HepG2 (cell line): ENCODE measurements at regions not wholly inside any gene's neighbourhood (a gene's known extent, or its start where the extent isn't known, plus 50 kb on each side); places are given as distances from the start of the nearest gene placed in this dataset.

Source experiments
- ATAC-seq: fragments of 200-7000 bp; cut with Tn5 transposase; 3 replicates; pipeline ENCODE4 v1.9.1; 2020; ENCODE audit warnings: mild to moderate bottlenecking, moderate library complexity
- BruUV-seq: library from RNA; stranded (reverse); fragments of 400-500 nt; replicated peaks from 2 replicates; lab custom pipeline; 2021; lab: Mats Ljungman, UMichigan
- CTCF ChIA-PET: fragments of 300-600 bp; formaldehyde crosslinking; extraction: SDS; loops from one replicate; lab custom pipeline; 2021; ENCODE audit warnings: low total read pairs, inconsistent platforms, low intra/inter-chr PET ratio; lab: Yijun Ruan, JAX
- POLR2A ChIA-PET: fragments of 350-600 bp; sonication (Branson Sonifier 250); formaldehyde crosslinking; loops from one replicate; lab custom pipeline; 2020; ENCODE audit warnings: antibody characterized with exemption, inconsistent platforms; lab: Yijun Ruan, JAX
- DNase-seq: peaks from one replicate; pipeline ENCODE4 v3.0.0-alpha.2; 2015; ENCODE audit warnings: low spot score
- FAIRE-seq: peaks from 3 replicates; lab custom pipeline; 2011; peaks lifted over from hg19 to GRCh38; lab: Jason Lieb, UNC
- H2AFZ ChIP-seq: one replicate; pipeline ENCODE4 v1.6.1; 2011; ENCODE audit warnings: low read length, inconsistent platforms
- H3K27ac ChIP-seq: fragments of 300-600 bp; 3 replicates; pipeline ENCODE4 v1.8.0; 2011; ENCODE audit warnings: mixed run types, mild to moderate bottlenecking, mixed read lengths, low read length, inconsistent platforms; ENCODE audit not compliant: insufficient read depth; ENCODE audit errors: extremely low read length
- H3K27me3 ChIP-seq, 2 experiments: fragments of 200-600 bp in 1 of 2; 2 replicates in 1 of 2; 3 replicates in 1 of 2; pipeline versions ENCODE4 v1.6.0 to v1.8.0; 2011; ENCODE audit warnings: low read length in 2 of 2, mild to moderate bottlenecking in 2 of 2, moderate library complexity in 2 of 2, inconsistent platforms in 1 of 2; ENCODE audit not compliant: insufficient read depth in 2 of 2, control insufficient read depth in 1 of 2
- H3K36me3 ChIP-seq, 2 experiments: fragments of 200-600 bp in 1 of 2; replicated peaks in 1 of 2; 2 replicates in 1 of 2; 3 replicates in 1 of 2; pipeline versions ENCODE4 v1.5.1 to v1.8.0; 2011; ENCODE audit warnings: low read length in 2 of 2, inconsistent platforms in 1 of 2; ENCODE audit not compliant: insufficient read depth in 2 of 2, control insufficient read depth in 1 of 2
- H3K4me1 ChIP-seq: 2 replicates; pipeline ENCODE4 v1.5.1; 2012; ENCODE audit warnings: low read length, inconsistent platforms; ENCODE audit not compliant: insufficient read depth
- H3K4me2 ChIP-seq: 2 replicates; pipeline ENCODE4 v1.6.0; 2011; ENCODE audit warnings: low read depth, low read length, inconsistent platforms
- H3K4me3 ChIP-seq, 3 experiments: fragments of 200-600 bp in 1 of 3; sonication (generic), shearing (Covaris generic) in 1 of 3; replicated peaks in 1 of 3; 2 replicates each; pipeline ENCODE4 v1.5.1; 2011 to 2016; ENCODE audit warnings: low read length in 3 of 3, inconsistent platforms in 2 of 3, low read depth in 2 of 3, mild to moderate bottlenecking in 2 of 3, control low read depth in 1 of 3, mixed read lengths in 1 of 3; ENCODE audit not compliant: insufficient read depth in 1 of 3
- H3K79me2 ChIP-seq: one replicate; pipeline ENCODE4 v1.6.1; 2011; ENCODE audit warnings: low read length, inconsistent platforms; ENCODE audit not compliant: insufficient read depth
- H3K9ac ChIP-seq: 2 replicates; pipeline ENCODE4 v1.6.0; 2011; ENCODE audit warnings: mild to moderate bottlenecking, low read depth, low read length, inconsistent platforms; ENCODE audit not compliant: insufficient read depth
- H3K9me3 ChIP-seq: 2 replicates; pipeline ENCODE4 v1.5.1; 2012; ENCODE audit warnings: mild to moderate bottlenecking, low read length
- H4K20me1 ChIP-seq: 2 replicates; pipeline ENCODE4 v1.6.0; 2011; ENCODE audit warnings: inconsistent platforms, mild to moderate bottlenecking, low read length, moderate library complexity; ENCODE audit not compliant: insufficient read depth
- JDP2 ChIP-seq: sonication (generic); formaldehyde crosslinking; IDR thresholded peaks from 2 replicates; pipeline ENCODE4 v1.8.1; 2022; ENCODE audit warnings: missing genetic modification reagents, borderline replicate concordance
- KLF15 ChIP-seq: sonication (generic); formaldehyde crosslinking; IDR thresholded peaks from 2 replicates; pipeline ENCODE4 v1.8.1; 2023; ENCODE audit warnings: borderline replicate concordance, mild to moderate bottlenecking, inconsistent platforms, missing genetic modification reagents, mixed read lengths
- NKX3-1 ChIP-seq: sonication (generic); formaldehyde crosslinking; IDR thresholded peaks from 2 replicates; pipeline ENCODE4 v1.5.0; 2020; ENCODE audit warnings: missing genetic modification reagents
- RXRA ChIP-seq: sonication (generic); formaldehyde crosslinking; IDR thresholded peaks from 2 replicates; pipeline ENCODE4 v1.5.1; 2020; ENCODE audit warnings: missing genetic modification reagents
- TCF7L2 ChIP-seq: IDR thresholded peaks from 2 replicates; pipeline ENCODE4 v1.6.1; 2011; ENCODE audit warnings: mild to moderate bottlenecking, low read depth, low read length, moderate library complexity
- WGBS: methylation state at CpG from one replicate; pipeline ENCODE4 v1.1.6; 2017; ENCODE audit warnings: low lambda C conversion rate; 5-methylcytosine and 5-hydroxymethylcytosine counted together
- in situ Hi-C: cut with HindIII; loops from 2 replicates; pipeline ENCODE4 v1.10.0; 2017; ENCODE audit warnings: low pct_unique_long_range_greater_than_20kb; ENCODE audit not compliant: extremely low pct_ligation_motif_present
- intact Hi-C: fragments of 100-400 bp; cut with micrococcal nuclease; formaldehyde crosslinking; loops from one replicate; pipeline ENCODE4 v1.10.0; 2022; ENCODE audit not compliant: unreplicated experiment
- TF ChIP-seq, protein P1 (sequence below): sonication (generic); formaldehyde crosslinking; IDR thresholded peaks from 2 replicates; pipeline ENCODE4 v1.4.0; 2020; ENCODE audit warnings: missing genetic modification reagents, borderline replicate concordance
- TF ChIP-seq, protein P2 (sequence below): IDR thresholded peaks from 2 replicates; pipeline ENCODE4 v1.6.1; 2016; ENCODE audit warnings: low read depth, missing genetic modification reagents, missing compliant biosample characterization
- TF ChIP-seq, protein P3 (sequence below): IDR thresholded peaks from 2 replicates; pipeline ENCODE4 v1.6.1; 2016; ENCODE audit warnings: mild to moderate bottlenecking, missing biosample characterization, missing genetic modification reagents
- TF ChIP-seq, protein P4 (sequence below): IDR thresholded peaks from 2 replicates; pipeline ENCODE4 v1.6.1; 2016
- TF ChIP-seq, protein P5 (sequence below): sonication (generic); formaldehyde crosslinking; IDR thresholded peaks from 2 replicates; pipeline ENCODE4 v1.5.1; 2020; ENCODE audit warnings: missing genetic modification reagents, mild to moderate bottlenecking, borderline replicate concordance

DNA sequence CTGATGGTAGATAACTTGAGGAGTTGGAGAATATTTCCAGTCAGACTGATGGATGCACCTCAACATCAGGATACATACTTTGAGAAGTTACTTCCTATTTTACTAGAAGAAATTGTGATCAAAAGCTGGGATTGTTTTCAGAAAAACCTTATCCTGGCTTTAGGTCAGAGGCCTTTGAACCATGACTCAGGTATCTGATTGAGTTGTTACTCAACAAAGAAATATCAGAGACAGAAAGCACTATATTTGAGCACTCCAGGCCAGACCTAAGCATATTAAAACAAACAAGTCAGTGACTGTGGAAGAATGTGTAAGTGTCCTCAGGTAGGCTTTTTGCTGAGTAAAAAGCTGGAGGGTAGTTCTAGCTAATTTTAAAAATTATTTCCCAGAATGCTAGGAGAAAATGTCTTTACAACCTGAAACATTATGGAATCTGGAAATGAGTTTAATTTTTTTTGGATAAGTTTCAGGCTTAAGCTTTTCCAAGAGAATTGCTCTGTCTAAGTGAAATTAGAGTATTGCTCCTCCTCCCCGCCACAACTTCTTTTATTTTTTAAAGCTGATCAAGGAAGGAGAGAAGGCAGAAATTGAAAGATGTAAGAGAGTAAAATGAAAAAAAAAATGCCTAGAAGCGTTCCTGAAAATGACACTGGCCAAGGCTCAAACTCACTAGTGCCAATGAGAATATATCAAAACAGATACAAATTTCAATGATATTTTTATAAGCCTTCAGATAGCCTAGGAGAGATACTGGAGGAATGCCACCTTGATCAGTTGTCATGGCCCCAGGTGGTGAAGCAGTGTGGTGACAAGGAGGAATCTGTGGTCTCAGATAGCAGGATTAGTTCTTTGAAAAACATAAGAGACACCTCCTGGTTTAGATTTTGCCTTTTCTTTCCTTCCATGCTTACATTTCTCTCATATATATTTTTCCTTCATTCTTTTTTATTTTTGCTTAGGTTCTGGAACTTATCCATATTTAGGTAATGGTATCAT, 790.3 kb downstream of the TMTC2 start:
- ATAC-seq: no peak
- CTCF ChIA-PET: no interaction called here
- Histone ChIP-seq H3K9ac (no peak overlapping the region), H4K20me1 (no peaks in the 10 kb centered on the region), H3K4me1 (no peaks in the 10 kb centered on the region), H3K79me2 (no peaks in the 10 kb centered on the region), H3K9me3 (peaks cover 93% of the 10 kb centered on the region), H3K4me3 (no peak overlapping the region), H3K4me2 (no peak overlapping the region), H3K27ac (no peak overlapping the region), H2AFZ (no peak overlapping the region), H3K27me3 (no peaks in the 10 kb centered on the region), H3K36me3 (no peaks in the 10 kb centered on the region)
- intact Hi-C loops: no loop called here
- no peak for FAIRE-seq
- WGBS: 43% methylated on average over 2 of the region's 2 CpGs
- in situ Hi-C loops: no loop called here
- BruUV-seq: no TSS peak
- no peak for DNase-seq
- POLR2A ChIA-PET: no interaction called here
- no peak for TF ChIP-seq KLF15 (CRISPR knock-in tag)
- no peak for TF ChIP-seq RXRA (CRISPR knock-in tag)
- TF ChIP-seq, protein P1, sequence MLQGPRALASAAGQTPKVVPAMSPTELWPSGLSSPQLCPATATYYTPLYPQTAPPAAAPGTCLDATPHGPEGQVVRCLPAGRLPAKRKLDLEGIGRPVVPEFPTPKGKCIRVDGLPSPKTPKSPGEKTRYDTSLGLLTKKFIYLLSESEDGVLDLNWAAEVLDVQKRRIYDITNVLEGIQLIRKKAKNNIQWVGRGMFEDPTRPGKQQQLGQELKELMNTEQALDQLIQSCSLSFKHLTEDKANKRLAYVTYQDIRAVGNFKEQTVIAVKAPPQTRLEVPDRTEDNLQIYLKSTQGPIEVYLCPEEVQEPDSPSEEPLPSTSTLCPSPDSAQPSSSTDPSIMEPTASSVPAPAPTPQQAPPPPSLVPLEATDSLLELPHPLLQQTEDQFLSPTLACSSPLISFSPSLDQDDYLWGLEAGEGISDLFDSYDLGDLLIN (CRISPR knock-in tag): no peak
- TF ChIP-seq TCF7L2: no peak
- TF ChIP-seq, protein P2, sequence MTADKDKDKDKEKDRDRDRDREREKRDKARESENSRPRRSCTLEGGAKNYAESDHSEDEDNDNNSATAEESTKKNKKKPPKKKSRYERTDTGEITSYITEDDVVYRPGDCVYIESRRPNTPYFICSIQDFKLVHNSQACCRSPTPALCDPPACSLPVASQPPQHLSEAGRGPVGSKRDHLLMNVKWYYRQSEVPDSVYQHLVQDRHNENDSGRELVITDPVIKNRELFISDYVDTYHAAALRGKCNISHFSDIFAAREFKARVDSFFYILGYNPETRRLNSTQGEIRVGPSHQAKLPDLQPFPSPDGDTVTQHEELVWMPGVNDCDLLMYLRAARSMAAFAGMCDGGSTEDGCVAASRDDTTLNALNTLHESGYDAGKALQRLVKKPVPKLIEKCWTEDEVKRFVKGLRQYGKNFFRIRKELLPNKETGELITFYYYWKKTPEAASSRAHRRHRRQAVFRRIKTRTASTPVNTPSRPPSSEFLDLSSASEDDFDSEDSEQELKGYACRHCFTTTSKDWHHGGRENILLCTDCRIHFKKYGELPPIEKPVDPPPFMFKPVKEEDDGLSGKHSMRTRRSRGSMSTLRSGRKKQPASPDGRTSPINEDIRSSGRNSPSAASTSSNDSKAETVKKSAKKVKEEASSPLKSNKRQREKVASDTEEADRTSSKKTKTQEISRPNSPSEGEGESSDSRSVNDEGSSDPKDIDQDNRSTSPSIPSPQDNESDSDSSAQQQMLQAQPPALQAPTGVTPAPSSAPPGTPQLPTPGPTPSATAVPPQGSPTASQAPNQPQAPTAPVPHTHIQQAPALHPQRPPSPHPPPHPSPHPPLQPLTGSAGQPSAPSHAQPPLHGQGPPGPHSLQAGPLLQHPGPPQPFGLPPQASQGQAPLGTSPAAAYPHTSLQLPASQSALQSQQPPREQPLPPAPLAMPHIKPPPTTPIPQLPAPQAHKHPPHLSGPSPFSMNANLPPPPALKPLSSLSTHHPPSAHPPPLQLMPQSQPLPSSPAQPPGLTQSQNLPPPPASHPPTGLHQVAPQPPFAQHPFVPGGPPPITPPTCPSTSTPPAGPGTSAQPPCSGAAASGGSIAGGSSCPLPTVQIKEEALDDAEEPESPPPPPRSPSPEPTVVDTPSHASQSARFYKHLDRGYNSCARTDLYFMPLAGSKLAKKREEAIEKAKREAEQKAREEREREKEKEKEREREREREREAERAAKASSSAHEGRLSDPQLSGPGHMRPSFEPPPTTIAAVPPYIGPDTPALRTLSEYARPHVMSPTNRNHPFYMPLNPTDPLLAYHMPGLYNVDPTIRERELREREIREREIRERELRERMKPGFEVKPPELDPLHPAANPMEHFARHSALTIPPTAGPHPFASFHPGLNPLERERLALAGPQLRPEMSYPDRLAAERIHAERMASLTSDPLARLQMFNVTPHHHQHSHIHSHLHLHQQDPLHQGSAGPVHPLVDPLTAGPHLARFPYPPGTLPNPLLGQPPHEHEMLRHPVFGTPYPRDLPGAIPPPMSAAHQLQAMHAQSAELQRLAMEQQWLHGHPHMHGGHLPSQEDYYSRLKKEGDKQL (CRISPR knock-in tag): no peak
- TF ChIP-seq, protein P3, sequence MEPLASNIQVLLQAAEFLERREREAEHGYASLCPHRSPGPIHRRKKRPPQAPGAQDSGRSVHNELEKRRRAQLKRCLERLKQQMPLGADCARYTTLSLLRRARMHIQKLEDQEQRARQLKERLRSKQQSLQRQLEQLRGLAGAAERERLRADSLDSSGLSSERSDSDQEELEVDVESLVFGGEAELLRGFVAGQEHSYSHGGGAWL (CRISPR knock-in tag): no peak
- no peak for TF ChIP-seq JDP2 (CRISPR knock-in tag)
- TF ChIP-seq, protein P4, sequence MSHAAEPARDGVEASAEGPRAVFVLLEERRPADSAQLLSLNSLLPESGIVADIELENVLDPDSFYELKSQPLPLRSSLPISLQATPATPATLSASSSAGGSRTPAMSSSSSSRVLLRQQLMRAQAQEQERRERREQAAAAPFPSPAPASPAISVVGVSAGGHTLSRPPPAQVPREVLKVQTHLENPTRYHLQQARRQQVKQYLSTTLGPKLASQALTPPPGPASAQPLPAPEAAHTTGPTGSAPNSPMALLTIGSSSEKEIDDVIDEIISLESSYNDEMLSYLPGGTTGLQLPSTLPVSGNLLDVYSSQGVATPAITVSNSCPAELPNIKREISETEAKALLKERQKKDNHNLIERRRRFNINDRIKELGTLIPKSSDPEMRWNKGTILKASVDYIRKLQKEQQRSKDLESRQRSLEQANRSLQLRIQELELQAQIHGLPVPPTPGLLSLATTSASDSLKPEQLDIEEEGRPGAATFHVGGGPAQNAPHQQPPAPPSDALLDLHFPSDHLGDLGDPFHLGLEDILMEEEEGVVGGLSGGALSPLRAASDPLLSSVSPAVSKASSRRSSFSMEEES: no peak
- TF ChIP-seq, protein P5, sequence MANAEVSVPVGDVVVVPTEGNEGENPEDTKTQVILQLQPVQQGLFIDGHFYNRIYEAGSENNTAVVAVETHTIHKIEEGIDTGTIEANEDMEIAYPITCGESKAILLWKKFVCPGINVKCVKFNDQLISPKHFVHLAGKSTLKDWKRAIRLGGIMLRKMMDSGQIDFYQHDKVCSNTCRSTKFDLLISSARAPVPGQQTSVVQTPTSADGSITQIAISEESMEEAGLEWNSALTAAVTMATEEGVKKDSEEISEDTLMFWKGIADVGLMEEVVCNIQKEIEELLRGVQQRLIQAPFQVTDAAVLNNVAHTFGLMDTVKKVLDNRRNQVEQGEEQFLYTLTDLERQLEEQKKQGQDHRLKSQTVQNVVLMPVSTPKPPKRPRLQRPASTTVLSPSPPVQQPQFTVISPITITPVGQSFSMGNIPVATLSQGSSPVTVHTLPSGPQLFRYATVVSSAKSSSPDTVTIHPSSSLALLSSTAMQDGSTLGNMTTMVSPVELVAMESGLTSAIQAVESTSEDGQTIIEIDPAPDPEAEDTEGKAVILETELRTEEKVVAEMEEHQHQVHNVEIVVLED (CRISPR knock-in tag): no peak
- TF ChIP-seq NKX3-1 (CRISPR knock-in tag): no peak
